ENCODE measurements at regions not wholly inside any gene's neighbourhood (a gene's known extent, or its start where the extent isn't known, plus 50 kb on each side); places are given as distances from the start of the nearest gene placed in this dataset.

GRCh38 chr2:221068123-221068522 is 504.0 kb downstream of the EPHA4 start:
- Histone ChIP-seq H3K4me3 (no peak overlapping the region), H3K4me1 (no peaks in the 10 kb centered on the region), H3K27ac (no peak overlapping the region), H3K27me3 (no peaks in the 10 kb centered on the region), H3K36me3 (no peaks in the 10 kb centered on the region), H3K9me3 (no peaks in the 10 kb centered on the region)
- DNase-seq = no peak
- intact Hi-C loops (cut with DNase I; ENCODE audit: low total_unique reads) = no loop called here
- TF ChIP-seq CTCF (IDR thresholded peaks at IDR 0.05) = no peak
- TF ChIP-seq POLR2A (IDR thresholded peaks at IDR 0.05) = no peak

GRCh38 chr2:221070106-221070505 is 502.0 kb downstream of the EPHA4 start:
- intact Hi-C loops (cut with DNase I; ENCODE audit: low total_unique reads) = no loop called here
- no peak for DNase-seq
- Histone ChIP-seq H3K4me1 (no peaks in the 10 kb centered on the region), H3K27me3 (no peaks in the 10 kb centered on the region), H3K9me3 (no peaks in the 10 kb centered on the region), H3K4me3 (no peak overlapping the region), H3K27ac (no peak overlapping the region), H3K36me3 (no peaks in the 10 kb centered on the region)
- TF ChIP-seq POLR2A (IDR thresholded peaks at IDR 0.05) (no peak), CTCF (IDR thresholded peaks at IDR 0.05) (no peak)

- TF ChIP-seq POLR2A (IDR thresholded peaks at IDR 0.05) = no peak
- TF ChIP-seq CTCF (IDR thresholded peaks at IDR 0.05) = no peak
- Histone ChIP-seq H3K4me3 (no peak overlapping the region), H3K27ac (no peak overlapping the region), H3K27me3 (no peaks in the 10 kb centered on the region), H3K36me3 (no peaks in the 10 kb centered on the region), H3K4me1 (no peaks in the 10 kb centered on the region), H3K9me3 (no peaks in the 10 kb centered on the region)
- no peak for DNase-seq
- intact Hi-C loops (cut with DNase I; ENCODE audit: low total_unique reads) = no loop called here
Observed at GRCh38 chr2:221073326-221074049, 498.6 kb downstream of the EPHA4 start.

GRCh38 chr2:221074238-221074637 is 497.9 kb downstream of the EPHA4 start:
- no peak overlapping the region for H3K4me3 ChIP-seq
- H3K27me3 ChIP-seq = no peaks in the 10 kb centered on the region
- no peak for DNase-seq
- H3K36me3 ChIP-seq = no peaks in the 10 kb centered on the region
- no peak for TF ChIP-seq POLR2A (IDR thresholded peaks at IDR 0.05)
- no peak for TF ChIP-seq CTCF (IDR thresholded peaks at IDR 0.05)
- H3K4me1 ChIP-seq = no peaks in the 10 kb centered on the region
- no peak overlapping the region for H3K27ac ChIP-seq
- no peaks in the 10 kb centered on the region for H3K9me3 ChIP-seq
- intact Hi-C loops (cut with DNase I; ENCODE audit: low total_unique reads) = no loop called here

GRCh38 chr2:221075203-221075602 is 496.9 kb downstream of the EPHA4 start:
- no peak overlapping the region for H3K4me3 ChIP-seq
- H3K4me1 ChIP-seq = no peaks in the 10 kb centered on the region
- H3K36me3 ChIP-seq = no peaks in the 10 kb centered on the region
- no peak for DNase-seq
- H3K27ac ChIP-seq = no peak overlapping the region
- intact Hi-C loops (cut with DNase I; ENCODE audit: low total_unique reads) = no loop called here
- no peaks in the 10 kb centered on the region for H3K27me3 ChIP-seq
- TF ChIP-seq POLR2A (IDR thresholded peaks at IDR 0.05) = no peak
- TF ChIP-seq CTCF (IDR thresholded peaks at IDR 0.05) = no peak
- H3K9me3 ChIP-seq = no peaks in the 10 kb centered on the region
